Thymus (tissue), 11 donors: ENCODE measurements at regions not wholly inside any gene's neighbourhood (a gene's known extent, or its start where the extent isn't known, plus 50 kb on each side); places are given as distances from the start of the nearest gene placed in this dataset.

ENCODE experiments used
- DNase-seq, 9 donors: peaks; one replicate each; pipeline ENCODE4 v3.0.0-alpha.2; 2013; ENCODE audit warnings: low spot score in 9 of 9, low read depth in 6 of 9, missing footprints in 1 of 9
- H3K27ac ChIP-seq, 2 donors: one replicate each; pipeline ENCODE4 v1.5.1; 2013; ENCODE audit warnings: control low read depth in 1 of 2, low read depth in 1 of 2, low read length in 1 of 2, mild to moderate bottlenecking in 1 of 2, moderate library complexity in 1 of 2
- H3K27me3 ChIP-seq, 2 donors: one replicate each; pipeline ENCODE4 v1.5.1; 2013; ENCODE audit warnings: low read length in 1 of 2; ENCODE audit not compliant: control insufficient read depth in 2 of 2, insufficient read depth in 1 of 2
- H3K36me3 ChIP-seq, 2 donors: one replicate each; pipeline ENCODE4 v1.5.1; 2013; ENCODE audit warnings: low read length in 1 of 2, mild to moderate bottlenecking in 1 of 2, moderate library complexity in 1 of 2; ENCODE audit not compliant: control insufficient read depth in 2 of 2, insufficient read depth in 2 of 2
- H3K4me1 ChIP-seq, 2 donors: one replicate each; pipeline ENCODE4 v1.5.1; 2013; ENCODE audit warnings: low read length in 2 of 2; ENCODE audit not compliant: control insufficient read depth in 2 of 2, insufficient read depth in 2 of 2
- H3K4me3 ChIP-seq, 2 donors: one replicate each; pipeline ENCODE4 v1.5.1; 2013; ENCODE audit warnings: low read length in 2 of 2, control low read depth in 1 of 2, mild to moderate bottlenecking in 1 of 2
- H3K9me3 ChIP-seq, 2 donors: one replicate each; pipeline ENCODE4 v1.5.1; 2013; ENCODE audit warnings: low read length in 1 of 2, mild to moderate bottlenecking in 1 of 2; ENCODE audit not compliant: control insufficient read depth in 2 of 2, insufficient read depth in 1 of 2
- WGBS: extraction: QIAGEN DNeasy Blood & Tissue Kit; methylation state at CpG from one replicate; pipeline ENCODE4 v1.1.7; 2013; 5-methylcytosine and 5-hydroxymethylcytosine counted together
- donor health status: healthy.

GRCh38 chr1:187451238-187451637, 622.5 kb downstream of the PLA2G4A start:
- Histone ChIP-seq H3K9me3 (no peaks in the 10 kb centered on the region), H3K4me1 (no peaks in the 10 kb centered on the region), H3K27me3 (no peaks in the 10 kb centered on the region), H3K27ac (no peak overlapping the region), H3K36me3 (no peaks in the 10 kb centered on the region), H3K4me3 (no peak overlapping the region)
- WGBS, result 95% methylated on average over 5 of the region's 5 CpGs
- DNase-seq, result no peak

- H3K27me3 ChIP-seq, result no peaks in the 10 kb centered on the region
- no peak for DNase-seq
- no peaks in the 10 kb centered on the region for H3K36me3 ChIP-seq
- no peaks in the 10 kb centered on the region for H3K4me1 ChIP-seq
- H3K4me3 ChIP-seq, result no peak overlapping the region
- H3K27ac ChIP-seq, result no peak overlapping the region
- WGBS, result 92% methylated on average over 3 of the region's 3 CpGs
- no peaks in the 10 kb centered on the region for H3K9me3 ChIP-seq
Measured at GRCh38 chr1:187454010-187454409, 625.3 kb downstream of the PLA2G4A start.

GRCh38 chr1:187456446-187456845, 627.7 kb downstream of the PLA2G4A start:
- no peak overlapping the region for H3K4me3 ChIP-seq
- 90% methylated on average over 5 of the region's 5 CpGs for WGBS
- H3K27me3 ChIP-seq, result no peaks in the 10 kb centered on the region
- no peaks in the 10 kb centered on the region for H3K9me3 ChIP-seq
- H3K4me1 ChIP-seq, result no peaks in the 10 kb centered on the region
- H3K36me3 ChIP-seq, result no peaks in the 10 kb centered on the region
- DNase-seq, result no peak
- H3K27ac ChIP-seq, result no peak overlapping the region

GRCh38 chr1:187460093-187460492, 631.3 kb downstream of the PLA2G4A start:
- no peaks in the 10 kb centered on the region for H3K36me3 ChIP-seq
- no peak for DNase-seq
- whole genome bisulfite sequencing, result 92% methylated on average over 3 of the region's 3 CpGs
- H3K4me1 ChIP-seq, result no peaks in the 10 kb centered on the region
- H3K27me3 ChIP-seq, result no peaks in the 10 kb centered on the region
- no peak overlapping the region for H3K27ac ChIP-seq
- peaks cover 0 to under 1% of the 10 kb centered on the region in 2 donors for H3K9me3 ChIP-seq
- H3K4me3 ChIP-seq, result no peak overlapping the region

GRCh38 chr1:187464320-187464719, 635.6 kb downstream of the PLA2G4A start:
- 91% methylated on average over 1 of the region's 1 CpG for WGBS
- Histone ChIP-seq H3K27me3 (no peaks in the 10 kb centered on the region), H3K36me3 (no peaks in the 10 kb centered on the region), H3K9me3 (peaks cover 0 to 8% of the 10 kb centered on the region in 2 donors), H3K27ac (no peak overlapping the region), H3K4me1 (no peaks in the 10 kb centered on the region), H3K4me3 (no peak overlapping the region)
- no peak for DNase-seq

GRCh38 chr1:187465441-187465840, 636.7 kb downstream of the PLA2G4A start:
- H3K27me3 ChIP-seq, result no peaks in the 10 kb centered on the region
- H3K4me1 ChIP-seq, result no peaks in the 10 kb centered on the region
- H3K27ac ChIP-seq, result no peak overlapping the region
- H3K4me3 ChIP-seq, result no peak overlapping the region
- H3K9me3 ChIP-seq, result peaks cover 0 to 8% of the 10 kb centered on the region in 2 donors
- no peaks in the 10 kb centered on the region for H3K36me3 ChIP-seq
- no peak for DNase-seq
- WGBS, result 73% methylated on average over 2 of the region's 2 CpGs

GRCh38 chr1:187469836-187470235, 641.1 kb downstream of the PLA2G4A start:
- 85% methylated on average over 2 of the region's 2 CpGs for WGBS
- H3K27me3 ChIP-seq, result no peaks in the 10 kb centered on the region
- peaks cover 0 to 8% of the 10 kb centered on the region in 2 donors for H3K9me3 ChIP-seq
- DNase-seq, result no peak
- no peak overlapping the region for H3K4me3 ChIP-seq
- no peaks in the 10 kb centered on the region for H3K4me1 ChIP-seq
- no peak overlapping the region for H3K27ac ChIP-seq
- no peaks in the 10 kb centered on the region for H3K36me3 ChIP-seq

- WGBS, result 93% methylated on average over 2 of the region's 2 CpGs
Measured at GRCh38 chr1:187471555-187471954, 642.8 kb downstream of the PLA2G4A start.

GRCh38 chr1:187474336-187474735, 645.6 kb downstream of the PLA2G4A start:
- Histone ChIP-seq H3K27me3 (no peaks in the 10 kb centered on the region), H3K27ac (no peak overlapping the region), H3K4me1 (no peaks in the 10 kb centered on the region), H3K36me3 (no peaks in the 10 kb centered on the region), H3K4me3 (no peak overlapping the region), H3K9me3 (peaks cover 0 to 3% of the 10 kb centered on the region in 2 donors)
- DNase-seq, result no peak
- WGBS, result 86% methylated on average over 2 of the region's 2 CpGs

More at GRCh38 chr1:187471555-187471954, 642.8 kb downstream of the PLA2G4A start:
- Histone ChIP-seq H3K4me1 (no peaks in the 10 kb centered on the region), H3K27ac (no peak overlapping the region), H3K27me3 (no peaks in the 10 kb centered on the region), H3K9me3 (no peaks in the 10 kb centered on the region), H3K36me3 (no peaks in the 10 kb centered on the region), H3K4me3 (no peak overlapping the region)
- no peak for DNase-seq

GRCh38 chr1:187476671-187477070, 647.9 kb downstream of the PLA2G4A start:
- 77% methylated on average over 3 of the region's 3 CpGs for WGBS

More at GRCh38 chr1:187476671-187477070, 647.9 kb downstream of the PLA2G4A start:
- Histone ChIP-seq H3K4me1 (no peaks in the 10 kb centered on the region), H3K27ac (no peak overlapping the region), H3K9me3 (peaks cover 0 to 3% of the 10 kb centered on the region in 2 donors), H3K27me3 (no peaks in the 10 kb centered on the region), H3K36me3 (no peaks in the 10 kb centered on the region), H3K4me3 (no peak overlapping the region)
- DNase-seq, result no peak
